ENCODE measurements at regions not wholly inside any gene's neighbourhood (a gene's known extent, or its start where the extent isn't known, plus 50 kb on each side); places are given as distances from the start of the nearest gene placed in this dataset.

- no peaks in the 10 kb centered on the region for H3K36me3 ChIP-seq (replicated peaks in 1 of 2; ENCODE audit: control insufficient read depth in 2 of 2, insufficient read depth in 2 of 2, low read length in 2 of 2)
- no peak overlapping the region for H3K4ac ChIP-seq (ENCODE audit: low read length)
- no peaks in the 10 kb centered on the region for H3K79me1 ChIP-seq (ENCODE audit: low read depth, low read length)
- H3K4me3 ChIP-seq (ENCODE audit: low read length in 2 of 2), result no peak overlapping the region
- H4K8ac ChIP-seq (ENCODE audit: low read depth, low read length), result no peak overlapping the region
- no peak overlapping the region for H3K18ac ChIP-seq (ENCODE audit: low read length)
- H3K4me1 ChIP-seq (ENCODE audit: control insufficient read depth in 2 of 2, insufficient read depth in 1 of 2, low read depth in 1 of 2, low read length in 2 of 2), result peaks cover 0 to 8% of the 10 kb centered on the region in 2 donors
- no peak overlapping the region for H2AK5ac ChIP-seq (ENCODE audit: low read depth, low read length)
- H3K14ac ChIP-seq (ENCODE audit: low read length), result no peak overlapping the region
- WGBS, 2 donors (ENCODE audit: extremely low coverage in 2 of 2, insufficient read length in 2 of 2, insufficient replicate concordance in 1 of 2), result no CpG with 5 or more reads among the region's 1 CpG
- H2BK5ac ChIP-seq (ENCODE audit: low read length), result no peak overlapping the region
- H2AFZ ChIP-seq (ENCODE audit: low read length), result no peak overlapping the region
- no peak overlapping the region for H3K23ac ChIP-seq (ENCODE audit: low read depth, low read length, poor library complexity)
- no peak overlapping the region for H2BK15ac ChIP-seq (ENCODE audit: low read length)
- H3K9ac ChIP-seq (ENCODE audit: low read depth, low read length, poor library complexity), result no peak overlapping the region
- H2BK120ac ChIP-seq (ENCODE audit: low read depth, low read length), result no peak overlapping the region
- no peak overlapping the region for H3K27ac ChIP-seq (replicated peaks; ENCODE audit: low read length)
- DNase-seq (ENCODE audit: low spot score), result no peak
- H3K9me3 ChIP-seq (replicated peaks in 1 of 2; ENCODE audit: control insufficient read depth in 2 of 2, insufficient read depth in 1 of 2, low read depth in 1 of 2, low read length in 2 of 2), result peaks cover 0 to 2% of the 10 kb centered on the region in 2 donors
- no peaks in the 10 kb centered on the region for H3K27me3 ChIP-seq (ENCODE audit: control insufficient read depth in 3 of 3, insufficient read depth in 3 of 3, low read depth in 1 of 3, low read length in 3 of 3)
- H3K4me2 ChIP-seq (ENCODE audit: insufficient read depth, low read length, poor library complexity, severe bottlenecking), result no peak overlapping the region
- H2BK12ac ChIP-seq (ENCODE audit: low read length), result no peak overlapping the region
- H4K91ac ChIP-seq (ENCODE audit: low read depth, low read length, poor library complexity), result no peak overlapping the region
Measured at GRCh38 chr18:52283927-52284326, 56.1 kb upstream of the DCC start.

DNA sequence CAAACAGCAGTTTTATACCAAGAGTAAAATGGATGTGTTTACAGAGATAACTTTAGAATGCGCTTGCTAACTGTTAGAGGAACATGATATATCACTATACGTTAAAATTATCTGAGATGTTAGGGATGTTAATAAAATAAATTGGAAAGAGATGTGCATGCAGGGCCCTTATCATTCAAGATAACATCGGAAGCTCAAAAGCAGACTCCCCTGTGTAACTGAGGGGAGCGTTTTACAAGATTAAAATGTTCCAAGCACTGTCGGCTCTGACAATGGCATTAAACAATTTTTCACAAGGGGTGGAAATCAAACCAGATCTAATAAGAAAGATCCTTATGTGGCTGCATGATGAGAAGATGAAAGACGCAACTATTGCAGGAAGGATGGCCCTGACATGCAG is 53.3 kb upstream of the DCC start:
- Histone ChIP-seq H2BK12ac (ENCODE audit: low read length) (no peak overlapping the region), H2AFZ (ENCODE audit: low read length) (peak overlapping the region; percentile 58), H3K9me3 (replicated peaks in 1 of 2; ENCODE audit: control insufficient read depth in 2 of 2, insufficient read depth in 1 of 2, low read depth in 1 of 2, low read length in 2 of 2) (peaks cover 0 to 2% of the 10 kb centered on the region in 2 donors), H3K27me3 (ENCODE audit: control insufficient read depth in 3 of 3, insufficient read depth in 3 of 3, low read depth in 1 of 3, low read length in 3 of 3) (no peaks in the 10 kb centered on the region), H3K23ac (ENCODE audit: low read depth, low read length, poor library complexity) (no peak overlapping the region), H3K18ac (ENCODE audit: low read length) (no peak overlapping the region), H3K14ac (ENCODE audit: low read length) (no peak overlapping the region), H4K8ac (ENCODE audit: low read depth, low read length) (no peak overlapping the region), H4K91ac (ENCODE audit: low read depth, low read length, poor library complexity) (no peak overlapping the region), H3K36me3 (replicated peaks in 1 of 2; ENCODE audit: control insufficient read depth in 2 of 2, insufficient read depth in 2 of 2, low read length in 2 of 2) (no peaks in the 10 kb centered on the region), H3K9ac (ENCODE audit: low read depth, low read length, poor library complexity) (no peak overlapping the region), H2BK120ac (ENCODE audit: low read depth, low read length) (no peak overlapping the region), H2BK5ac (ENCODE audit: low read length) (no peak overlapping the region), H3K27ac (replicated peaks; ENCODE audit: low read length) (no peak overlapping the region), H3K4me2 (ENCODE audit: insufficient read depth, low read length, poor library complexity, severe bottlenecking) (no peak overlapping the region), H3K79me1 (ENCODE audit: low read depth, low read length) (no peaks in the 10 kb centered on the region), H3K4me1 (ENCODE audit: control insufficient read depth in 2 of 2, insufficient read depth in 1 of 2, low read depth in 1 of 2, low read length in 2 of 2) (peaks cover 0 to 8% of the 10 kb centered on the region in 2 donors), H3K4me3 (ENCODE audit: low read length in 2 of 2) (no peak overlapping the region), H3K4ac (ENCODE audit: low read length) (no peak overlapping the region), H2AK5ac (ENCODE audit: low read depth, low read length) (no peak overlapping the region), H2BK15ac (ENCODE audit: low read length) (no peak overlapping the region)
- WGBS, 2 donors (ENCODE audit: extremely low coverage in 2 of 2, insufficient read length in 2 of 2, insufficient replicate concordance in 1 of 2), result no CpG with 5 or more reads among the region's 6 CpGs
- no peak for DNase-seq (ENCODE audit: low spot score)

- no peak overlapping the region for H4K91ac ChIP-seq (ENCODE audit: low read depth, low read length, poor library complexity)
- H3K4me1 ChIP-seq (ENCODE audit: control insufficient read depth in 2 of 2, insufficient read depth in 1 of 2, low read depth in 1 of 2, low read length in 2 of 2), result peaks cover 0 to 8% of the 10 kb centered on the region in 2 donors
- H3K18ac ChIP-seq (ENCODE audit: low read length), result no peak overlapping the region
- H3K23ac ChIP-seq (ENCODE audit: low read depth, low read length, poor library complexity), result no peak overlapping the region
- no peak overlapping the region for H3K9ac ChIP-seq (ENCODE audit: low read depth, low read length, poor library complexity)
- no CpG with 5 or more reads among the region's 1 CpG for WGBS, 2 donors (ENCODE audit: extremely low coverage in 2 of 2, insufficient read length in 2 of 2, insufficient replicate concordance in 1 of 2)
- H3K27ac ChIP-seq (replicated peaks; ENCODE audit: low read length), result no peak overlapping the region
- H2BK5ac ChIP-seq (ENCODE audit: low read length), result no peak overlapping the region
- no peak overlapping the region for H2AK5ac ChIP-seq (ENCODE audit: low read depth, low read length)
- H3K36me3 ChIP-seq (replicated peaks in 1 of 2; ENCODE audit: control insufficient read depth in 2 of 2, insufficient read depth in 2 of 2, low read length in 2 of 2), result no peaks in the 10 kb centered on the region
- H2BK15ac ChIP-seq (ENCODE audit: low read length), result no peak overlapping the region
- H2BK120ac ChIP-seq (ENCODE audit: low read depth, low read length), result no peak overlapping the region
- H4K8ac ChIP-seq (ENCODE audit: low read depth, low read length), result no peak overlapping the region
- no peak overlapping the region for H3K4me2 ChIP-seq (ENCODE audit: insufficient read depth, low read length, poor library complexity, severe bottlenecking)
- H3K4ac ChIP-seq (ENCODE audit: low read length), result no peak overlapping the region
- no peaks in the 10 kb centered on the region for H3K79me1 ChIP-seq (ENCODE audit: low read depth, low read length)
- peaks cover 0 to 2% of the 10 kb centered on the region in 2 donors for H3K9me3 ChIP-seq (replicated peaks in 1 of 2; ENCODE audit: control insufficient read depth in 2 of 2, insufficient read depth in 1 of 2, low read depth in 1 of 2, low read length in 2 of 2)
- H2BK12ac ChIP-seq (ENCODE audit: low read length), result no peak overlapping the region
- DNase-seq (ENCODE audit: low spot score), result no peak
- H3K14ac ChIP-seq (ENCODE audit: low read length), result no peak overlapping the region
- H2AFZ ChIP-seq (ENCODE audit: low read length), result peak overlapping the region; percentile 58
- H3K4me3 ChIP-seq (ENCODE audit: low read length in 2 of 2), result no peak overlapping the region
- no peaks in the 10 kb centered on the region for H3K27me3 ChIP-seq (ENCODE audit: control insufficient read depth in 3 of 3, insufficient read depth in 3 of 3, low read depth in 1 of 3, low read length in 3 of 3)
Measured at GRCh38 chr18:52287151-52287550, 52.8 kb upstream of the DCC start.

- Histone ChIP-seq H2BK12ac (ENCODE audit: low read length) (no peak overlapping the region), H2AFZ (ENCODE audit: low read length) (no peak overlapping the region), H3K4me3 (ENCODE audit: low read length in 2 of 2) (no peak overlapping the region), H3K4me1 (ENCODE audit: control insufficient read depth in 2 of 2, insufficient read depth in 1 of 2, low read depth in 1 of 2, low read length in 2 of 2) (peaks cover 0 to 8% of the 10 kb centered on the region in 2 donors), H3K14ac (ENCODE audit: low read length) (no peak overlapping the region), H4K8ac (ENCODE audit: low read depth, low read length) (no peak overlapping the region), H2BK5ac (ENCODE audit: low read length) (no peak overlapping the region), H2BK15ac (ENCODE audit: low read length) (no peak overlapping the region), H3K4ac (ENCODE audit: low read length) (no peak overlapping the region), H3K9ac (ENCODE audit: low read depth, low read length, poor library complexity) (no peak overlapping the region), H3K4me2 (ENCODE audit: insufficient read depth, low read length, poor library complexity, severe bottlenecking) (no peak overlapping the region), H4K91ac (ENCODE audit: low read depth, low read length, poor library complexity) (no peak overlapping the region), H3K36me3 (replicated peaks in 1 of 2; ENCODE audit: control insufficient read depth in 2 of 2, insufficient read depth in 2 of 2, low read length in 2 of 2) (no peaks in the 10 kb centered on the region), H3K27me3 (ENCODE audit: control insufficient read depth in 3 of 3, insufficient read depth in 3 of 3, low read depth in 1 of 3, low read length in 3 of 3) (no peaks in the 10 kb centered on the region), H2AK5ac (ENCODE audit: low read depth, low read length) (no peak overlapping the region), H3K27ac (replicated peaks; ENCODE audit: low read length) (no peak overlapping the region), H3K9me3 (replicated peaks in 1 of 2; ENCODE audit: control insufficient read depth in 2 of 2, insufficient read depth in 1 of 2, low read depth in 1 of 2, low read length in 2 of 2) (no peaks in the 10 kb centered on the region), H3K79me1 (ENCODE audit: low read depth, low read length) (no peaks in the 10 kb centered on the region), H2BK120ac (ENCODE audit: low read depth, low read length) (no peak overlapping the region), H3K18ac (ENCODE audit: low read length) (no peak overlapping the region), H3K23ac (ENCODE audit: low read depth, low read length, poor library complexity) (no peak overlapping the region)
- peak; percentile 27 for DNase-seq (ENCODE audit: low spot score)
- WGBS, 2 donors (ENCODE audit: extremely low coverage in 2 of 2, insufficient read length in 2 of 2, insufficient replicate concordance in 1 of 2), result no CpG with 5 or more reads among the region's 7 CpGs
Measured at GRCh38 chr18:52288403-52289004, 51.5 kb upstream of the DCC start.
